Kidney epithelial cell (primary cell): ENCODE measurements at regions not wholly inside any gene's neighbourhood (a gene's known extent, or its start where the extent isn't known, plus 50 kb on each side); places are given as distances from the start of the nearest gene placed in this dataset.

ENCODE experiments used
- DNase-seq: peaks from one replicate; pipeline ENCODE4 v3.0.0-alpha.2; 2010; ENCODE audit warnings: low read depth
- H3K27me3 ChIP-seq: 2 replicates; pipeline ENCODE4 v1.6.0; 2011; ENCODE audit warnings: low read length; ENCODE audit not compliant: control insufficient read depth, insufficient read depth
- H3K36me3 ChIP-seq: 2 replicates; pipeline ENCODE4 v1.5.1; 2011; ENCODE audit warnings: low read length; ENCODE audit not compliant: control insufficient read depth, insufficient read depth
- H3K4me3 ChIP-seq: 2 replicates; pipeline ENCODE4 v1.5.1; 2011; ENCODE audit warnings: low read depth, mild to moderate bottlenecking, control low read depth, low read length
- TF ChIP-seq, protein P1 (sequence below): IDR thresholded peaks from 2 replicates; pipeline ENCODE4 v1.5.1; 2011; ENCODE audit warnings: mild to moderate bottlenecking, moderate library complexity, low read length, control low read depth, inconsistent platforms; ENCODE audit not compliant: insufficient read depth, poor library complexity, severe bottlenecking

DNA sequence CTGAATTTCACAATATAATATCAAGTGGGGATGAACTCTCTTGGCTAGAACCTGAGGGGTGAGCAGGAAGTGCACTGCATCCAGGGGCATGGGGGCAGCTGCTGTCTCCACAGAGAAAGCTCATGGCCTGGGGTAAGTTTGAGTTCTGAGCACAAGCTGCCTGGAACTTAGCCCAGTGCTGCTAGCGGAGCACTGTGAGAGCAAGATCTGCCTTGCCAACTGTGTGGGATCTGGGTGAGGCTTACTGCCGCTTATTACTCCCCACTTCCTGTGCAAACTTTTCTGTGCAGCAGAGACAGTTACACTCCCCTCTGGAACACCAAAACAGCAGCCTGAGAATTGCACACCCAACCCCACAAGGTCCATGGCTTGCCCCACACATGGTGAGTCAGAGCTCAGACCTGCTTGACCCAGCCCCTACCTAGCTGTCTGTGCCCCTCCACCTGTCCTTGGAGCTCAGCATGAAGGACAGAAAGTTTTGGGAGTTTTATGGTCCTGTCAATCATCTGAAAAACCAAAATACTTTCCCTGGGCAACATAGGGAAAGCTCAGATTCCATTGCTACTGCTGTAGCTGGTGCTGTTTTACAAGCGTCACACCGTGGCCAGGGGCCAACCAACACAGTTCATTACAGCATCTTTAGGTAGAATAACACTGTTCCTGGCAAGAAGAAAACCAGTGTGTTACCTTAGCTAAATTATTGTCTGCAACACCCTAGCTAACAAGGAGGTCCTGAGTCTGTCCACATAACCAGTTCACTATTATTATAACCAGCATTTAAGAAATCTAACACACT lies 762.1 kb upstream of the NEGR1 start:
- TF ChIP-seq, protein P1, sequence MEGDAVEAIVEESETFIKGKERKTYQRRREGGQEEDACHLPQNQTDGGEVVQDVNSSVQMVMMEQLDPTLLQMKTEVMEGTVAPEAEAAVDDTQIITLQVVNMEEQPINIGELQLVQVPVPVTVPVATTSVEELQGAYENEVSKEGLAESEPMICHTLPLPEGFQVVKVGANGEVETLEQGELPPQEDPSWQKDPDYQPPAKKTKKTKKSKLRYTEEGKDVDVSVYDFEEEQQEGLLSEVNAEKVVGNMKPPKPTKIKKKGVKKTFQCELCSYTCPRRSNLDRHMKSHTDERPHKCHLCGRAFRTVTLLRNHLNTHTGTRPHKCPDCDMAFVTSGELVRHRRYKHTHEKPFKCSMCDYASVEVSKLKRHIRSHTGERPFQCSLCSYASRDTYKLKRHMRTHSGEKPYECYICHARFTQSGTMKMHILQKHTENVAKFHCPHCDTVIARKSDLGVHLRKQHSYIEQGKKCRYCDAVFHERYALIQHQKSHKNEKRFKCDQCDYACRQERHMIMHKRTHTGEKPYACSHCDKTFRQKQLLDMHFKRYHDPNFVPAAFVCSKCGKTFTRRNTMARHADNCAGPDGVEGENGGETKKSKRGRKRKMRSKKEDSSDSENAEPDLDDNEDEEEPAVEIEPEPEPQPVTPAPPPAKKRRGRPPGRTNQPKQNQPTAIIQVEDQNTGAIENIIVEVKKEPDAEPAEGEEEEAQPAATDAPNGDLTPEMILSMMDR = no peak
- H3K27me3 ChIP-seq = no peaks in the 10 kb centered on the region
- no peak for DNase-seq
- H3K36me3 ChIP-seq = no peaks in the 10 kb centered on the region
- no peak overlapping the region for H3K4me3 ChIP-seq

DNA sequence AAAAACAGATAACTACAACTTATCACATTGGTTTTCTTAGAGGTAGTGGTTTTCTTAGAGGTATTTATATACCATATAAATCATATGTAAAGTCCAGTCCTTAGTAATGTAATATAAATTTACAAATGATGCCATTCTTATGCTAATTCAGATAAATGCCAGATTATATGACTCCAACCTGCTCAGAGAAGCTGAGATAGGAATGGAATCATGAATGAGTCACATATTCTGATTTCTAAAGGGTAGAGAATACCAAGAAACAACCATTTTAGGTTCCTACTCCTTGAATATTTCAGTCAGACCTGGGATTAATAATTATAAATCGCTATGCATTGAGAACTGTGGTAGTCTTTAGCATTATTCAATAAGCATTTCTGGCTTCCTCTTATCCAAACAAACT lies 760.1 kb upstream of the NEGR1 start:
- Histone ChIP-seq H3K36me3 (no peaks in the 10 kb centered on the region), H3K4me3 (no peak overlapping the region), H3K27me3 (no peaks in the 10 kb centered on the region)
- DNase-seq = no peak
- TF ChIP-seq, protein P1 = no peak

DNA sequence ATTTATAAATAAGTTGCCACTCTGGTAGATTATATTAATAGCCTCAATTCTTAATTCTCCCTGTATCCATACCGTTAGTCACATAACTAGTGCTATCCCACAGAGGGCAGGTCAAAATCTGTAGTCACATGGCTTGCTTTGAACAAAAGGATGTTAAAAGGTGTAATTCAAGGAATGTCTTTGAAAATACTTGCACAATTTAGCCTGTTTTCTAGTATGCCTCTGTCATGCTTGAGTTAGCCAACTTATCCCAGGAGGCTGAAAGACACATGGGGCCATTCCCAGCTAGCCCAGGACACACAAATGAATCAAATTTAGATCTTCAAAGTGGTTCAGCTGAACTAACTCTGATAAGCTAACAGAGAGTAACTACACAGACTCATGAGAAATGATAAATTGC lies 758.5 kb upstream of the NEGR1 start:
- Histone ChIP-seq H3K4me3 (no peak overlapping the region), H3K27me3 (no peaks in the 10 kb centered on the region), H3K36me3 (no peaks in the 10 kb centered on the region)
- TF ChIP-seq, protein P1 = no peak
- DNase-seq = no peak

DNA sequence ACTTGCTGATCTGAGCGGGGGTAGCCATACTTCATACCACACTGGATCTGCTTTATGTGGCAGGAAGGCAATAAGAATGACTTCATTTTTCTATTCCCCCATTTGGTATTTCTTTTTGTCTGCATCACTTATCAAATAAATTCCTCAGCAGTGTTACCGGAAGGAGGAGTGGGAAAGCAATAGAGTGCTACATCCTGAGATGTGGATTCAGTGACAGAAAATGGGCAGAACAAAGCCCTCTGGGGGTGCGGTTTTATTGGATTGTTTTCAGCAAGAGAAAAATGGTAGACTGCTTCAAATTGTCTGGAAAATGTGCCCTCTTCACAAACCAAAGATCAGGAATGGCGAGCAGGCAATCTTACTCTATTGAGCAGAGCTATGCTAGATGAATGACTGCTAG lies 751.9 kb upstream of the NEGR1 start:
- Histone ChIP-seq H3K27me3 (no peaks in the 10 kb centered on the region), H3K4me3 (no peak overlapping the region), H3K36me3 (no peaks in the 10 kb centered on the region)
- DNase-seq = no peak
- TF ChIP-seq, protein P1 = no peak

DNA sequence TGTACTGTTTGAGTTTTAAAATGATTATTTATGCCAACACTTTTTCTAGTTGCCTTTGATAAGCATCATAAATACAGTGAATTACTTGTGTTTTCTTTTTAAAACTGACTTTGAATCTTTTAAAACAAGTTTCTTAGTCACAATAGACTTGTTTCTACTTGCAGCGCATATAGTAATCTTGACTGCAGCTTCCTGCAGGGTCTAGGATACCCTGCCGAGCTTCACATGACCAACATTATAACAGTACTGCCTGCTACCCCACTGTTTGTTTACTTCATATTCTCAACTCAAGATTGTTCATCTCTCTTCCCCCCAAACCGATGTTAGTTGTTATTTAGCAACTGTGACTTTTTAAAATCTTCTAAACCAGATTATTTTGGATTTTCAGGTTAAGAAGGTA lies 751.3 kb upstream of the NEGR1 start:
- H3K36me3 ChIP-seq = no peaks in the 10 kb centered on the region
- no peaks in the 10 kb centered on the region for H3K27me3 ChIP-seq
- no peak overlapping the region for H3K4me3 ChIP-seq
- TF ChIP-seq, protein P1 = no peak
- no peak for DNase-seq

DNA sequence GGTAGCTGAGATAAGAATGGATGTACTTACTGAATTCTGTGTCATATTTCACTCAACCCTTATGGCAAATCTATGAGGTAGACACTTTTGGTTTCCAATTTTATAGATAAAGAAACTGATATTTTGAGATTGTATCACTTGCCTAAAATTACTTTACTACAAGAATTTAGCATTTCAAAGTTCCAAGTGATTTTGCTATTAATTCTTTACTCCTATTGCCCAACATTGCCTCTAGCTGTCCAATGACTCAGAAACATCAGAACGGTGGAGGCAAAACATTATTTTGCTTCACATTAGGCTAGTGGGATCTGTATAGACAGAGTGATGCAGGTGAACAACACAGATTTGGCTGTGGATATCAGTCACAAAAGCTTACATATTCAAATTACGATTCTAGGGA lies 747.2 kb upstream of the NEGR1 start:
- TF ChIP-seq, protein P1 = no peak
- Histone ChIP-seq H3K27me3 (no peaks in the 10 kb centered on the region), H3K4me3 (no peak overlapping the region), H3K36me3 (no peaks in the 10 kb centered on the region)
- DNase-seq = no peak
